T-helper 1 cell (primary cell): ENCODE measurements at regions not wholly inside any gene's neighbourhood (a gene's known extent, or its start where the extent isn't known, plus 50 kb on each side); places are given as distances from the start of the nearest gene placed in this dataset.
"Not testable (repeated sequence)": the region's sequence is repeated elsewhere in the genome, so short reads cannot be mapped to it uniquely, and the experiment has no call there.

Source experiments
- DNase-seq, 5 donors: peaks; one replicate each; pipeline ENCODE4 v3.0.0-alpha.2; 2012 to 2020

DNA sequence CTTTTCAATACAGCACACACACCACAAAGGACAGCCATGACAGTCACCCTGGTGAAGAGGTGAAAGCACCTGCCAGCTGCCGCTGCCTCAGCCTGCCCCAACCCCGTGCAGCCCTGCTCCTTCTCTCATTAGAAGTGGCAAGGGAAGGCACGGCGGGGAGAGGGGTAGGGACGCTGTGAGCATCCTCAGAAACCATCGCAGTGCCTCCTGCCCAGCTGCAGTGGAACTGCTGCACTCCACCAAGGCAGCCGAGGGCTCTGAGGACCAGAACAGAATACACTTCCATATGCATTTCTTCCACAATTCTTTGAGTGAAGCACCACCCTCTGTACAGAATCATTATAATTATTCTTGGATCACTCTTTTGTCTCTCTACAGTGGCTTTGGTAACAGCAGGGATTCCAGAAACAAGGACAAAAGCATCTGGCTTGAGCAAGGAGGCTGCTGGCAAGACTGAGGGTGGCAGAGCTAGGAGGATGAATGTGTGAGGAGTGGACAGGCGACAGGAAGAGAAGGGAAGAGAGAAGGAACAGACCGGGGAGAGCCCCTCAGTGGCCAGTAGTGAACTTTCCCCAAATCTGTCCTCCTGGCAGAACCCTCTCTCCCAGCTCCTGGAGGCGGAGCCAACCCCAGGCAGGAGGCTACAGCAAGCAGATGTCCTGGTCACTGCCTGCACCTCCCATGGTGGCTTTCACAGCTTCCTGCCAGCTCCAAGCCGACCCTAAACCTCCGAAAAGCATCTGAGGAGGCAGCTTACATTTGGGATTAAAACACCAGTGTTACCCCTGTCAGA, 73.2 kb downstream of the MTNR1A start:
- no peak for DNase-seq

DNA sequence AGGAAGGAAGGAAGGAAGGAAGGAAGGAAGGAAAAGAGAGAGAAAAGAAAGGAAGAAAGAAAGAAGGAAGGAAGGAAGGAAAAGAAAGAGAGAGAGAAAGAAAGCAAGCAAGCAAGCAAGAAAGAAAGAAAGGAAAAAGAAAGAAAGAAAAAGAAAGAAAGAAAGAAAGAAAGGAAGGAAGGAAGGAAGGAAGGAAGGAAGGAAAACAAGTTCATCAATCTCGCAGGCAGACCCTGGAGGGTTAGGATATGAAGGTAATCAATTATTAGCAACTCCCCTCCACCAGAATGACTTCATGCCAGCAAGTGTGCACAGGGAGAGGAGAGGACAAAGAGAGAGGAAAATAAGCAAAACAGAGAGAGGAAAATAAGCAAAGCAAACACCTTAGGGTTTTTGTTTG, 80.2 kb downstream of the MTNR1A start:
- DNase-seq: no peak

- DNase-seq: no peak
Observed at GRCh38 chr4:186473933-186474332, 81.4 kb downstream of the MTNR1A start.

- no peak for DNase-seq
Observed at GRCh38 chr4:186472948-186473347, 82.4 kb downstream of the MTNR1A start.

GRCh38 chr4:186471441-186471840, 83.9 kb downstream of the MTNR1A start:
- DNase-seq: no peak

DNA sequence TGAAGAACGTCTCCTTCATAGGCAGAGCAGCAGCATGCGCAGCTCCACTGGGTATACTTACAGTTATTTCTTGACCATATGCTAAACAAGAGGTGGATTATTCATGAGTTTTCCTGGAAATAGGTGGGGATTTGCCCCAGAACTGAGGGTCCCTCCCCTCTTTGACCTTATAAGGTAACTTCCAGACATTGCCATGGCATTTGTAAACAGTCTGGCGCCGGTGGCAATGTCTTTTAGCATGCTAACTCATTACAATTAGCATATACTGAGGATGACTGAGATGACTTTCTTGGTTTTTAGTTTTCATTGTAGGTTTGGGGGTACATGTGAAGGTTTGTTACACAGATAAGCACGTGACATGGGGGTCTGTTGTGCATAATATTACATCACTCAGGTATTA, 97.3 kb downstream of the MTNR1A start:
- no peak for DNase-seq

- no peak for DNase-seq
Observed at GRCh38 chr4:186451982-186452381, 103.4 kb downstream of the MTNR1A start.

DNA sequence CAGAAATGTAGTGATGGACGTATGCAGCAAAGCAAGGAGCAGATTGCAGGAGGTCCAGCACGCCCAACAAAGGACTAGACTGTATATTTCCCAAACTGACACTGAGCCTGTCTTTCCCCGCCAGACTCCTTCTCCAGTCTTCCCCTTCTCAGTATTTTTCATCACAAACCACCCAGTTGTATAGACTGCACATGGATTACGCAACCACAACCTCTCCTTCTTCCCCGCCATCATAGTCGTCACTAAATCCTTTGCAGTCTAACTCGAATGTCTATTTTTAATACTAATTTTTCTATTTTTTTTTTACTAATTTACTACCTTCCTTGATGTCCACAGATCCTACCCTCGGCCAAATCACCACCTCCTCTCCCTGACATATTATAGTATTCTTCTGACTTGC, 105.4 kb downstream of the MTNR1A start:
- no peak for DNase-seq

DNA sequence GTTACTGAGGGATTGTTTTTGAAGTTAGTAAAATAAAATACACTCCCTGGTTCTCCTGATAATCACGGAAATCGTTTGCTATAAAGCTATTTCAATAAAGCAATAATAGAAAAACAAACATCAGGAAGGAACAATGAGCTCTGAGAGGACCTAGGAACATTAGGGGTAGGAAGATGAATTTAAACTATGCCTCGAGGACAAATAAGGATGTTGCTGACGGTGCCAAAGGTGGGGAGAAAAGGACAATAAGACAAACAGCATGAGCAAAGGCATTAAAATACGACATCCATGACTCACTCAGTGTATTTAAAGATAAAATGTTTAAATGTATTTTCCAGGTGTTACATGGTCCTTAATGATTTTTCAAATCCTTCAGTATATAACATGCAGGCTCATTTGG, 110.3 kb downstream of the MTNR1A start:
- DNase-seq: no peak

- no peak for DNase-seq
Observed at GRCh38 chr4:186441502-186441901, 113.9 kb downstream of the MTNR1A start.

GRCh38 chr4:186428481-186428880, 126.9 kb downstream of the MTNR1A start:
- no peak for DNase-seq

GRCh38 chr4:186424745-186425144, 130.6 kb downstream of the MTNR1A start:
- no peak for DNase-seq

DNA sequence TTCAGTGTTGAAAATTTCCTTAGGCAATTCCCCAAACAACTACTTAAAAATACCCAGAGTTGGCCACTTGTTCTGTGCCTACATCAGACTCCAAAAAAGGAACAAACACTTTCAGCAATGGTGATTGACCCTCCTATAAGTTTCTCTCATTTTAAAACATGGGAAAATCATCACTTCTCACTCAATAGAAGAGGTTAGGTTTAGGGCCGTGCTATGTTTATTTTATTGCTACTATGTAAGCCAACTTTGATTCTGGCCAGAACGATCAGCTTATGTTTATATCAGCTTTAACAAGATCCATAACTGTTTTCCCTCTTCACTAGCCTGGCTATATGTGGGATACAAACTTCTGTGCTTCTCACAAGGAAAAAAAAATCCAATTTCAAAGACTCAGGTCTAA, 133.1 kb downstream of the MTNR1A start:
- DNase-seq: no peak

GRCh38 chr4:186416451-186417060, 138.8 kb downstream of the MTNR1A start:
- no peak for DNase-seq

DNA sequence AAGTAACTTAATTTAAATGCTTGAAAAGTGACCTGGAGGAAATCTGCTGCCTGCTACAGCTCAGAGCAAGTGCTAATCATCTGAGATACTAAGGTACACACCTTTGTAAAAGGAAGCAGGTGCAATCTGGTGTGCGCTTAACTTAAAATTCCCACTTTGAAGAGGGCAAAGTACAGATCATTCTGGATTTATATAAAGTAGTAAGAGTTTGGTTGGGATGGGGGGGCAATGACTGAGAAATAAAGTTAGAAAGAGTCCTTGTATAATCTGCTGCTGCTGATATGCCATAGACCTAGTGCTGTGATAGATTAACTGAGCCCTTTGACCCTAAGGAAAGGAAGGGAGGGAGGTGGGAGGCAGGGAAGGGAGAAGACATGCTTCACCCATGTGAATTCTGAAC, 141.0 kb downstream of the MTNR1A start:
- no peak for DNase-seq

DNA sequence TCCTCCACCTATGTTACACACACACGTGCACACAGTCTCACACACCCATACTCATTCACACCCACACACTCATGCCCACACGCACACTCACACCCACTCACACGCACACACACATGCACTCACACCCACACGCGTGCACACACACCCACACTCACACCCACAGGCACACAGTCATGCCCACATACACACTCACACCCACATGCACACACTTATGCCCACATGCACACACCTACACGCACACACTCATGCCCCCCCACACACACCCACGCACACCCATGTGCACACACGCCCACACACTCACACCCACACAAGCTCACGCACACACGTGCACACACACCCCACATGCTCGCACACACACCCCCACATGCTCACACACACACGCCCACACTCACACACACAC, 140.0 kb downstream of the F11 start:
- DNase-seq: no peak

DNA sequence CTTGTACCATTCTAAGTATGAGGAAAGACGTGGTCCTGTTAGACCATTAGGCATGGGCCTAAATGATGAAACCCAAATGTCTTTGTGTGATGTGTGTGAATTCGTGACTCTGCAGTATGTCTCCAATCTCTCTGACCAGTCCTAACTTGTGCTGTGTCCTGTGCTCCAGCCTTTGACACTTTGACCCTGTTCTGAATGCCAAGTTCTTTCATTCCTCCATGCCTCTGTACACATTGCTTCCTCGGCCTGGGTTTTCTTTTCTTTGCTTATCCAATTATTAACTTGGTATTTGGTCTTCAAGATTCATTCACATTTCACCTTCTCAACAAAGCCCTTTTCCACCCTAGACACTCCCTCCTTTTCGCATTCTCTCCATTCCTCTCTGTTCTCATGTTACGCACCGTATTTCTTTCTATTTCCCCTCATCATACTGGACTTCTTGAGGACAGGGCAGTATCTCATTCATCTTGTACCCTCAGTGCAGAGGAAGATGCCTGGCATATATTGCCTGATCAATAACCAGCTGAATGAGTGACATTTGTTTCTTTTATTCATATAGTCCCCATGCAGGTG, 138.7 kb downstream of the F11 start:
- DNase-seq: no peak

DNA sequence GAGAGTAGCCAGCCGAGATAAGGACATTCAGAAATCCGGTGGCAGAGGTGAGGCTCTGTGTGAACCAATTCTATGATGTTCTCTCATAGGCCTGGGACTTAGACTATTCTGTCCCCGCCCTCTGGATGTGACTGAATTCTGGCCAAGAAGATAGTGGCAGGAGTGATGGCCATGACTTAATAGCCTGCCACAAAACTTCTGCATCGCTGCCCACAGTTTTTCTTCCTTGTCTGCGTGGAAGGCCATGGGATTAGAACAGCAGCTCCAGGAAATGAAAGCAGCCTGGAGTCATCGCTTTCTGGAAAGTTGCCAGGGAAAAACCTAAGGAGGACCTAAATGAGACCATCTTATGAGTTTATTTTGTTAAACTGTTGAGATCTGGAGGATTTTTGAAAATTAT, 134.7 kb downstream of the F11 start:
- no peak for DNase-seq

GRCh38 chr4:186392017-186392416, 126.0 kb downstream of the F11 start:
- DNase-seq: no peak

DNA sequence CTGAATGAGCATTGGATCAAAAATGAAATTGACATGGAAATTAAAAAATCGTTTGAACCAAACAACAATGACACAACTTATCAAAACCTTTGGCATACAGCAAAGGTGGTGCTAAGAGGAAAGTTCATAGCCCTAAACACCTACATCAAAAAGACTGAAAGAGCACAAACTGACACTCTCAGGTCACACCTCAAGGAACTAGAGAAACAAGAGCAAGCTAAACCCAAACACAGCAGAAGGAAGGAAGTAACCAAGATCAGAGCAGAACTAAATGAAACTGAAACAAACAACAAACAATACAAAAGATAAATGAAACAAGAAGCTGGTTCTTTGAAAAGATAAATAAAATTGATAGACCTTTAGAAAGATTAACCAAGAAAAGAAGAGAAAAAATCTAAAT, 118.3 kb downstream of the F11 start:
- peak in 1 of 5 donors; percentile 16 for DNase-seq

DNA sequence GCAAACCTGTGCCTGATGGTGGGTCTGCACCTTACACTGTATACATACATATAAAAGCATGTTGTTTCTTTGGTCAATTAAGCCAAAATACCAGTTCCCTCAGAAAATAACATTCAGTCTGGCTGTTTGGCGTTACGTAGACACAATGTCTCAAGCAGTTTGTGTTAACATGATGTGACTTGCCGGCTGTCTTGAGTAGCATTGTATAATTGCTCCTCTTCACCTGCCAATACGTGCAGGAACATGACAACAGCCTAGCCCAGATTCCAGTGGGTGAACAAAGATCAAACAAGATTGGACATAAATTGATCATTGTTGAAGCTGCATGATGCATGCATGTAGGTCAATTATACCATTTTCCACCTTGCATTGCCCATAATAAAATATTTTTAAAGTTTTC, 102.3 kb downstream of the F11 start:
- no peak for DNase-seq

DNA sequence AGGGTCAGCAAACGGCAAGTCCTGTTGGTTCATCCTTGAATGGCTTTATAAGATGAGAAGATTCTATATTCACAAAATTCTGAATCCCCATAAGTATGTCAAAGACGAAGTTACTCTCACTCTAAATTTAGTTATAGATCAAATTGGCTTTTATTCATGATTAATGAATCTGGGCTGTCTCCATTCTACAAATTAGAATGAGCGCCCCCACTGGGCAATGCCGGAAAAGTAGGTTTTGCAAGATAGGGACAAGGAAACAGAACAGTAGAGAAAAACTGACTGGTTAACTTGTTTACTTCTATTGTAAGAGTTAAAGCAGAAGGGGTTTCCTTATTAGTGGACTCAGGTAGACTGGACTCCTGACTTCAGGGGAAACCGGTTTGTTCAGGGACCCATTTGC, 100.3 kb downstream of the F11 start:
- DNase-seq: no peak

DNA sequence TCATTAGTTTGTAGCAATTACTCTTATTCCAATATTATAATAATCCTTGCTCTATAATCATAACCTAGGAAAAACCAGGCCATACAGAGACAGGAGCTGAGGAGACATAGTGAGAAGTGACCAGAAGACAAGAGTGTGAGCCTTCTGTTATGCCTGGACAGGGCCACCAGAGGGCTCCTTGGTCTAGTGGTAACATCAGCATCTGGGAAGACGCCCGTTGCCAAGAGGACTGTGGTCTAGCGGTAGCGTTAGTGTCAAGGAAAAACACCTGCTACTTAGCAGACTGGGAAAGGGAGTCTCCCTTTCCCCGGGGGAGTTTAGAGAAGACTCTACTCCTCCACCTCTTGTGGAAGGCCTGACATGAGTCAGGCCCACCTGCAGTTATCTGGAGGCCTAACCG, 97.0 kb downstream of the F11 start:
- not testable (repeated sequence) for DNase-seq

- no peak for DNase-seq
Observed at GRCh38 chr4:186360551-186360950, 94.6 kb downstream of the F11 start.
